Right lobe of liver (tissue), 4 donors: ENCODE measurements at regions not wholly inside any gene's neighbourhood (a gene's known extent, or its start where the extent isn't known, plus 50 kb on each side); places are given as distances from the start of the nearest gene placed in this dataset.

Experiments
- POLR2A ChIP-seq: fragments of 450-650 bp; IDR thresholded peaks from one replicate; pipeline ENCODE4 v1.6.1; 2017; ENCODE audit warnings: antibody characterized with exemption, mild to moderate bottlenecking
- TF ChIP-seq, protein P1 (sequence below), 4 donors: fragments of 200-600 bp in 3 of 4; fragments of 450-650 bp in 1 of 4; IDR thresholded peaks; one replicate each; pipeline versions ENCODE4 v1.5.1 to v1.8.0; 2016 to 2022; ENCODE audit warnings: antibody characterized with exemption in 4 of 4, mild to moderate bottlenecking in 2 of 4
- donor health status: DM: no; HTN: no; CAD: no.
- donor health status: DM: no; HTN: no; CAD: no.
- donor health status: DM: no; HTN: yes; CAD: no.

DNA sequence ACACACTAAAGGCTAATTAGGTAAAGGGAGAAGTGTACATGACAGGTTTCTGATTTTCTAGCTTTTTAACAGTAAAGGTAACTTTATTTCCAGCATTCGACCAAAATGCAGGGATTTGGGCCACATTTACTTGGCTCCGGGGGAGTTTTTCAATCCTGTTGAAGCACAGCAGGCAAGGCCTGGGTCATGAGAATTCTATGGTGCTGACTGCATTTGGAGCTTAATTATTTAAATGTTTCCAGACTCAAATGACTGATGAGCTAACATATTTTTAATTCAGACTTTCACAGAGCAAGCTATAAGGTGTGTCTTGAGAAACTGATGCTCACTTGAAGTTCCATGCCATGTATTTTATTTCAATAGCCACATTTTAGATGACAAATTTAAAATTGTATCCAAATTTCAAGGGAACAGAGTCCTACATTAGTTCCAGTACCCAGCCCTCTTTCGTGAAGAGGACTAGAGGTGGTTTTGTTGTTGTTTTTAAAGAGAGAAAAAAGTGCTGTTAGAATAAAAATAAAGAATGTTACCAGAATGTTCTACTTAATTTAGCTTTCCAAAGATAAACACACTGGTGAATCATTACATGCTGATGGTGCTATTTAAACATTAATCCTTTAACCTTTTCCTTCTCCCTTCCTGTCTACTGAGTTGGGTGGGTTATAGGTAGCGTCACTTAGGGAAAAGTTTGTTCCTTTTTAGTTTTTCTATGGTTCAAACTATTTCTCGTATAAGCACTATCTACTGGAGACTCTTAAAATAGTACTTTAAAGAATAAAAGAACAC is 82.3 kb upstream of the PHACTR2 start:
- TF ChIP-seq POLR2A: no peak
- TF ChIP-seq, protein P1, sequence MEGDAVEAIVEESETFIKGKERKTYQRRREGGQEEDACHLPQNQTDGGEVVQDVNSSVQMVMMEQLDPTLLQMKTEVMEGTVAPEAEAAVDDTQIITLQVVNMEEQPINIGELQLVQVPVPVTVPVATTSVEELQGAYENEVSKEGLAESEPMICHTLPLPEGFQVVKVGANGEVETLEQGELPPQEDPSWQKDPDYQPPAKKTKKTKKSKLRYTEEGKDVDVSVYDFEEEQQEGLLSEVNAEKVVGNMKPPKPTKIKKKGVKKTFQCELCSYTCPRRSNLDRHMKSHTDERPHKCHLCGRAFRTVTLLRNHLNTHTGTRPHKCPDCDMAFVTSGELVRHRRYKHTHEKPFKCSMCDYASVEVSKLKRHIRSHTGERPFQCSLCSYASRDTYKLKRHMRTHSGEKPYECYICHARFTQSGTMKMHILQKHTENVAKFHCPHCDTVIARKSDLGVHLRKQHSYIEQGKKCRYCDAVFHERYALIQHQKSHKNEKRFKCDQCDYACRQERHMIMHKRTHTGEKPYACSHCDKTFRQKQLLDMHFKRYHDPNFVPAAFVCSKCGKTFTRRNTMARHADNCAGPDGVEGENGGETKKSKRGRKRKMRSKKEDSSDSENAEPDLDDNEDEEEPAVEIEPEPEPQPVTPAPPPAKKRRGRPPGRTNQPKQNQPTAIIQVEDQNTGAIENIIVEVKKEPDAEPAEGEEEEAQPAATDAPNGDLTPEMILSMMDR (IDR thresholded peaks at IDR 0.05): no peak
